NK-92 (cell line): ENCODE measurements at regions not wholly inside any gene's neighbourhood (a gene's known extent, or its start where the extent isn't known, plus 50 kb on each side); places are given as distances from the start of the nearest gene placed in this dataset.

Experiments used
- DNase-seq: peaks from one replicate; lab custom pipeline; 2025; ENCODE audit not compliant: unreplicated experiment; lab: John Stamatoyannopoulos, UW

DNA sequence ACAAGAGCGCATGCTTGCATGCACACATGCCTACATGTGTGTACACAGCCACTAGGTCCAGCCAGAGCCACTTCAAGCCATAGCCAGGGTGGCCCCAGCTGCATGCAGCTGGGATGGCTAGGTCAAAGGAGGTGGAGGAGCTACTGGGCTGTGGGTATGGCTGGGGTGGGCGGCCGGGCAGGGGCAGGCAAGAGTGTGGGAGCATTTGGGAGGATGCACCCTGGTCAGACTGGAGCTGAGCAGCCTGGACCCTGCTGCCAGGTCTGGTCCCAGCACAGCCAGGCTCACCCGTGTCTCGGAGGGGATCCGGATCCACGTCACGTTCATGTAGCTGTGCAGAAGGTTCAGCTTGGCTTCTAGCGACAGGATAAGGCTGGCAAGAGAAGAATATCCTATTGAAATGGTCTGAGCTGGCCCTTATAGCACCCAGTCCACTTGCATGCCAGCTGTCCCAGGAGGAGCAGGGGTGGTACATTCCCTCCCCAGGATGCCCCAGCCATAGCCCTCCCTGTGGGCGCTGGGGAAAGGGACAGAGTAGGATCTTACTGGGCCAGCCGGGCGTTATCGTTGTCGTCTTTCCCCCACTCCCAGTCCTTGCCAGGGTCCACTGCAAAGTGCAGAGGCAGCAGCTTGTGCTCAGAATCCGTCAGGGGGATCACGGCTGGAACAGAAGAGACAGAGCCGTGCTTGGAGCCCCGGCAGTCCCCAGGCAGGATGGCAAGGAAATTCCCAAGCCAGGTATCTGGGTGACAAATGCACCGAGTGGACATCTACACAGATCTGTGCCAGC lies 160.5 kb downstream of the KLF13 start:
- DNase-seq: no peak

DNA sequence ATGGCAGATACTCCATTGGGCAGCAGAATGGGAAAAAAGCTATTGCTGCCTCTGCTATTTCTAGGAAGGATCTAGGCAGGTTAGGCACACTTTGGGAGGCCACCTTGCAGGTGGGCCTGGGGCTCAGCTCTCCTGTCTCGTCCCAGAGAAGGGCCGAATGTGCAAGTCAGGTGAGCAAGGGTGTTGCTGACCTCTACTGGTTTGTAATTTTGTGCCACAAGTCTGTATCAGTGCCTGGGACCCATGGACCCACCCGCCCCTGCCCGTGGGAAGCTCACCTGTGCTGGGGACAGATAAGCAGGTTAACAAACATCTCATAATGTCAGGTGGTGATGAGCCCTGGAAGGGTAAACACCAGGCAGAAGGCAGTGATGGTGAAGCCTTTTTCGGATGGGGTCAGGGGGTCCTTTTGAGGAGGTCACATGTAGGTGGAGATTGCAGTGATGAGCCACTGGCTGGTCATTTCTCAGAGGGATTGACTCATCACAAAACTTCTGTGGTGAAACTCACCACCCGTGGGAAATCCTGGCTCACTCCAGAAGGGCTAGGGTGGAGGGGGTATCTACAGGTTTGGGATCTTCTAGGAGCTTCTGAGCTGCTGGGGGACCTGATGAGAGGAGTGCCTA lies 161.3 kb downstream of the KLF13 start:
- DNase-seq: no peak

DNA sequence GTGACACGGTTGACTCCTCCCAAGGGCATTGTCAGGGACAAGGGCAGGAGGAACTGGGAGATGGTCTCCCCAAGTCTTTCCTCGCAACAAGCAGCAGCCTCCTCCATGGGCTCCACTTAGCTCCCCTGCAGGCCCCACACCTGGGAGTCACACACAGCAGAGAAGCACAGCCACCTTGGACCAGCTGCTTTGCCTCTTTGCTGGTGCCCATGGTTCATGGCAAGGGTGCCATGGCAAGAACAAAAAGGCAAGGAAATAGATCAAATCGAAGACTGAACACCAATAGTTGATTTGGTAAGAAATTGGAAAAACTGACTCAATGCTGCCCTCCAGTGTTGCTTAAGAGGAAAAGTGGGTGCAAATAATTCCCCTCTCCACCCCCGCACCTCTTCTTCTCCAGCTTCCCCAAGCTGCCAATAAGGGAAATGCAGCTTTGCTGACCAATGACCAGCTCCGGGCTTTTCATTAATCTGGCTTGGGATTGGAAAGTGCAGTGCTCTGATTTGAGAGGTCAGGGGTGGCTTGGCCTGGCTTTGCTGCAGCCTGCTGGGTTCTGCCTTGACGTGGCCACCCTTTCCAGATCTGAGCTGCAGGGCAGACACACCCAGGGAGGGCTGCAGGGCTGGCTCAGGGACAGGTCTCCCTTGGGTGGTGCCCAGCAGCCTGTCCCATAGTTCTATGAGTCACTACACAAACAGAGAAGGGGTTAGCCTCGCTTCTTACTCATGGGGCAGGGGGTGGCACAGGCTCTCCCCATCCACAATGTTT lies 162.0 kb downstream of the KLF13 start:
- DNase-seq: no peak

DNA sequence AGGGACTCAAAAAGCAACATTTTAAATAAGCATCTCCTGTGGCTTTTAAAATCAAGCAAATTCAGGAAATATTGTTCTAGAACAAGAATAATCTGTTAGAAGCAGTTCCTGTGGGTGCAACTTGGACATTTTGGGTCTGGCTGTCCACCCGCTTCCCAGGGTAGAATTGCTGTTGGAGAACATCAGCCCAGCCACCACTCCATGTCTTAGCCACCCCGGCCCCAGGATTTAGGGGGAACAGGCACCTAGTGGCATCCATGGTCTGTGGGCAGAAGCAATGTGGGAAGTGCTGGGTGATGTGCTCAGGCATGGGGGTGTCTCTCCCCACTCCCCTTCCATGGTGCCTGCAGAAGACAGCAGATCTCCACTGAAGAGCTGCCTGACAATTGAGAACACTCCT lies 162.6 kb downstream of the KLF13 start:
- no peak for DNase-seq

DNA sequence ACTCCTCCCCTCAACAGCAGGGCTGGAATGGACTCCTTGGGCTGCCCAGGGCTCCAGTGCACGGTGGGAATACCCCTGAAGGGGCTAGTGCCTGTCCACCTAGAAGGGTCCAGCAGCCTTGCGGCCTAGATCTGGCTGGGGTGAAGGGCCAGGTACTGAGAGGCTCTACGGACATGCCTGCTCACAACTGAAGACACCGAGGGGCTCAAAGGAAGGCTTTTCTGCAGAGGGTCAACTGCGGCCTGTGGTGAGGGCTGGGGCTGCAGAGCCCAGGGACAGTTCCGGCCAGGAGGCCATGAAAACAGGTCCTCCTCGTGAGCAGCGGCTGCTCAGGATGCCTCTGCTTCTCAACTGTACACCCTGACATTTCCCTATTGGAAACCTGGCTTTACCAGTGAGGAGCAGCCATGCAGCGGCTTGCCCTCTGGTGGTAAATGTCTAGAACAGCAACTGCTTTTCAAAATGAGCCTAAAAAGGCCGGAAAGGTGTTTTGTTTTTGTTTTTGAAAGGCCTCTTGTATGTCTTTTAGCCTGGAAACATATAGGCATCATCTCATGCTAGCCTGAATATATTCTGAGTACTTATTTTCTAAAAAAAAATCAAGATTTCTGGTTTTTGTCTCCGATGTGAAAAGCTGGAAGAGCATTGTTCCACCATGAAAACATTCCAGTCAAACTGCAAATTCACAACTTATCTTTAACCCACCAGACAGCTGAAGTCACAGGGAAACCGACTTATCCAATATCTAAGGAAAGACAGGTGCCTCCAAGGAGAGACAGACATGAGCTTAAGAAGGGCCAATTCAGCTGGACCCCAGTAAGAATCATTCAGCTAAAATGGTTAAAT lies 163.4 kb downstream of the KLF13 start:
- no peak for DNase-seq

DNA sequence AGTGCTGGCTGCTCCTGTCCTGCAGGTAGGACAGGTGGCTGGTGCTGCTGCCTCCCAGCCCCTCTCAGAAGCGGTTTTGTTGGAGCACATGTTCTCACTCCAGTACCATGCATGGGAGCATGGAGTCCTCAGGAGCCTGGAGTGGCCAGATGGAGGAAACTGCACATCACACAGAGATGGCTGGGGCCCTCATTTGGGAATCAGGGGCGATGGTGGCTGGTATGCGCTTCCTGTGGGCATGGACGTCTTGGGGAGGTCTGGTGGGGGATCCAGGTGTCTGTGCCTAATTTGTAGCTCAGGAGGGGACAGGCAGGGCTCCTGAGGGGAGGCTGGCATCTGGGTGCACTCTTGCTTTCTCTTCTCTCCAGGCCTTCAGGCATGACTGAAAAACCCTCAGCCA lies 168.2 kb downstream of the KLF13 start:
- no peak for DNase-seq

DNA sequence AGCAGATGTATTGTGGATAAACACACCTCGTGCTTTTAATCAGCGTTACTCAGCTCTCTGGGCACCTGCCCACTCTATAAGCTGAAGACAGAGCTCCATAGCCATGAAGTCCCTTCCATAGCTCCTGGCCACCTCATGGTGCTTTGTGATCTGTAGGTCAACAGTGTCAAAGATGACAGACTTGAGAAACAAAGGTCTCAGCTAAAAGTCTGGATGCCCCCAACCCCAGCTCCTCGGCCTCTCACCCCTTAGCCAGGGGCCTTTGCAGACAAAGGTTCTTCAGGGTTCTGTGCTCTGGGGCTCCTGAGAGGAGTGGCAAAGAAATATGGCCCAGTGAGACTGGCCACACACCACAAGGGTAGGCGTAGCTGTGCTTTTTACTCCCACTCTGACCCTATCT lies 168.6 kb downstream of the KLF13 start:
- no peak for DNase-seq

DNA sequence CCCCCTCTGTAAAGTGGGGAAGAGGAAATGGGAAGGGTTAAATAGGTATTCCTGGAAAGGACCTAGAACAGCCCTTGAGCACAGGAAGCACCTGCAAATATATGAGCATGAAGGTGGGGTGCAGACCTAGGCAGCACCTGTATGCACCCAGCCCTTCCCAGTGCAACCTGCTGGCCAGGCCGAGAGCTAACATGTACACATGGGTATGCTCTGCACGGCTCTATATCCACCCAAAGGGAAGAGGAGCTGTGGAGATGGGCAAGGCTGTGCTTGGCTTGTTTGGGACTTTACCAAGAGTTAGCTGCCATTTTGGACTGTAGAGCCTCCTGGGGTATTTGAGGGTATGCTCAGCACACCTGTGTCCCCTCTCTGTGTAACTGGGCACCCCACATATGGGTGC lies 171.2 kb downstream of the KLF13 start:
- no peak for DNase-seq

DNA sequence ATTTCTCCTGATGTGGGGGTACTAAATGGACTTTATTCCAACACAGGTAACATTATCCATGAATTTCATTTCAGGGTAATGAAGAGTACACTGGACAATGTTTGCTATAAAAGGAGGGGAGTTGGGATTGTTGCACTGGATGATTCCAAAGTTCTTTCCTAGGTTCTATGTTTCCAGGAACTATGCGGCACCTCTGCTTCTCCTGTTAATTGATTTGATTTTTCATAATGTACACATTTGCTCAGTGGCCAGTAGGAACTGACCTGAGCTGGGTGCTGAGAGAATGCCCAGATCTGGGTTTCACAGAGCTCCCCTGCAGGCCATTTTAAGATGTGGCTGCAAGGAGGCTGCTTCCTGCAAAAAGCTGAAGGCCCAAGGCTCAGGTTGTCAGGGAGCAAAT lies 171.7 kb downstream of the KLF13 start:
- no peak for DNase-seq

DNA sequence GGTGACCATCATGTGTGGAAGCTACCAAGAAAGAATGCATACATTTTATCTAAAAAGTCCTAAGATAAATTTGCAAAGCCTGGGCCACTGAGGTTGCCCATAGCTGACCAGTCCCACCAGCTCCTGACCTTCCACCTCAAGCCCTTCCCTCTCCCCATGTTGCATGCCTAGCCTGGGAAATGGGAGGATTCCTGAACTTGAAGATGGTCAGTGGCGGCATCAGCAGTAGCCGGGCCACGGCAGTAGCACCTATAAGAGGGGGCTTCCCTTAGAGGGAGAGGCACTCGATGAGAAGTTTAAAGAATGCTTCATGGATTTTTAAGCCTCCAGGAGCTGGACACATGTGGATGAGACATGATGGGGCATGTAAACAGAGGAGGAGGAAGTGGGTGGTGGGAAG lies 172.1 kb downstream of the KLF13 start:
- DNase-seq: no peak

DNA sequence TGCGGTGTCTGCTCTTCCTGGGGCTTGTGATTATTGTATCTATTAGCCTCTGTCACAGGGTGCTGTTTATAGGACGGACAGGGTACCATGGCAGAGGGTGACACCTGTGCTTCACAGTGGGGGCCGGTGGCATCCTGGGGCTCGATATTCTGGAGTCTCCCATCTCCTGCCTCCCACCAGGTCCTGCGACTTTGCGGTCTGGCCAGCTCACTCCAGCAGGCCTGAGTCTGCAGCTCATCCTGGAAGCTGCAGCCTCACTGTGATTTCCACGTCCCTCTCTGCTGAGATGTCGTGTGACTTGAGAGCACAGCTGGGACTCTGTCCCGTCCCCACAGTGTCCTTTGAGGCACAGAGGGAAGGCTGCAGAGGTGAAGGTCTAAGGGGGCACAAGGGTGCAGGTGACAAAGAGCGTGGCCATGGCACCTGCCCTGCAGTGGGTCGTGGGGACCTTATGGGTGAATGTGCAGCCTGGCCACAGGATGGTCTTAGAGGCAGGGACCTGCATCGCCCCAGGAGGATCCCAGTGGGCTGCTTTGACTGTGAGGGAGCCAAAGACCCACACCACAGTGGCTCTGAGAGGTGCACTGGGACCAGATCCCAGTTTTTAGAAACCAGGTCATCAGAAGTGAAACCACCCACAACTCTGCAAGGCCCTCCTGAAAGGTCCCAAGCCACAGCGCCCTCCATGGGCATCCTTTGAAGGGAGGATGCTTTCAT lies 172.8 kb downstream of the KLF13 start:
- DNase-seq: no peak

DNA sequence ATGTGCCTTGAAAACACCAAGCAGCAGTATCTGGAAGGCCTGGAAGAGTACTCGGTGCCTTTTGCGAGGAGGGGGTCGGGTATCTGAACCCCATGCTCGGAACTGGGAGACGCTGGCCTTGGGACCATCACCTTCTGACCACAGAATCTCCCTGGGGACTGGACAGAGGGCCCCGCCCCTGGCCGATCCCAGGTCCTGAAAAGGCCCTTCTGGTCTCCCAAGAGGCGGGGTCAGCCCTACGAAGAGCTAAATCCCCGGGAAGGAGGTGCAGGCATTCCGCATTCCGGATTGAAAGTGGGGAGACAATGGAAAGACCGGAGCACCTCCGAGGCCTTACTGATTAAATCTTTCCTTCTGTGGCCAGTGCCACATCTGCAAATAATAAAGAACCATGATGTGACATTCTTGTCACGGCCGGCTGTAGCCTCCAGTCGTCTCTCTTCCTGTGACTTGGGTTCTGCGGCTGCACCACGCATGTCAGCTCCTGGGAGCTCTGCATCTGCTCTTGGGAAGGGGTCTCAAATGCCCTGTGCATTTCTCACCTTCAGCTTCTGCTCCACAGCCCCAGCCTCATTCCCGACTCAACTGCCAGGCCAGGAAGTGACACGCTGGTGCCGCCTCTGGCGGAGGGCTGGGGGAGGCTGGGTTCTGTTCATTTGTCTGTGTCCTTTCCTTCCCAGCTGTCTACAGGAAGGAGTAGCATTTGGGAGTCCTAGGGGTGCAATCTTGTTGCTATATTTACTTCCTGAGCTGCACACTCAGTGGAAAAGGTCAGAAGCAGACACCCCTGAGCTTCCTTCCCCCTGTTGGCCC lies 173.5 kb downstream of the KLF13 start:
- DNase-seq: no peak

DNA sequence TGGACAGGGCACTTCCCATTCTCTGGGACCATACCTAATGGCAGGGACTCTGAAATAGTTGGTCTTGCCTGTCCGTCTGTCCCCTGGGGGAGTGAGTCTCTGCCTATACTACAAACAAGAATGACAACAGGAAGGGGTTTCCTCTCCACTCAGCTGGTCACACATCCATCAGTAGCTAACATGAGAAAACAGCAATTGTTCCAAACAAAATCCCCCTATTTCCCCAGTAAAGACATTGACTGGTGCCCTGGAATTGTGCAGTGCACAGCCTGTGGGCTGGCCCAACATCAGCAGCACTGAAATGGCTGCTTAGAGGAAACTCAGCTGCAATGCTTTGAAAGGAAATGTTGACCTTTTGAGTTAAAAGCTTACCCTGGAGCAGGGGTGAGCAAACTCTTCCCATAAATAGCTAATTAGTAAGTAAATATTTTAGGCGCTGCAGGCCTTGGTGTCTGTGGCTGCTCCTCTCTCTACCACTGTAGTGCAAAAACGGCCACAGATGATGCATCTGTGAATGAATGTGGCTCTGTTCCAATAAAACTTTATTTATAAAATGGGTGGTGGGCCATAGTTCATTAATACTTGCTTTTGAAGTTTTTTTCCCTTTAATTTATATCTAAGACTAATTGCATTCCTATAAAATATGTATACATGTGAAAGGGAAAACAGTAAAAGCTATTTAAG lies 174.3 kb downstream of the KLF13 start:
- no peak for DNase-seq

DNA sequence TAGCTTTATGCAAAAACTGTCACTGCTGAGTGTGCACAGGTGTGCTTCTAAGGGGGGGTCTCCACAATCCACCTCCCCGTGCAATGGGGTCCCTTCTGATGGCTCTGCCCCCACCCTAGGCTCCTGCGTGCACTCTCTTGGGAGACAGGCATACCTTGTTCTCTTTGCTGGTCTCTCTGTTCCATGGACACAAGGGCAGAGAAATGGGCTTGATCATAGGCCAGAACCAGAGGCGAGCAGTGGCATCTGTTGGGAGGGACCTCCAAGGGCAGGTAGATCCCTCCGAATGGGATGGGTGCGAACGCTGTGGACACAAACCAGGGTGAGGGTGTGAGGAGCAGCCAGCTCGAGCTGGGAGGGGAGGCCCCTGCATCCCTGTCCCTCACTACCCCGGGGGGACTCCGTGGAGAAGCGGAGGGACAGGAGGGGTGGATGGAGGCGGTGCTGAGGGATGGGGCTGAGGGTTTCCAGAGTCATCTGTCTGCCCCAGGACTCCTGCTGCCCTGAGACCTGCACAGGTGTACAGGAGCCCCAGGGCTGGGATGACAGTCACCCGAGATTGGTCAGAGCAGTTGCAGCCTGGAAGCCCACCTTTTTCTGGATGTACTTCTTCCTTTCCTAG lies 175.0 kb downstream of the KLF13 start:
- DNase-seq: no peak

DNA sequence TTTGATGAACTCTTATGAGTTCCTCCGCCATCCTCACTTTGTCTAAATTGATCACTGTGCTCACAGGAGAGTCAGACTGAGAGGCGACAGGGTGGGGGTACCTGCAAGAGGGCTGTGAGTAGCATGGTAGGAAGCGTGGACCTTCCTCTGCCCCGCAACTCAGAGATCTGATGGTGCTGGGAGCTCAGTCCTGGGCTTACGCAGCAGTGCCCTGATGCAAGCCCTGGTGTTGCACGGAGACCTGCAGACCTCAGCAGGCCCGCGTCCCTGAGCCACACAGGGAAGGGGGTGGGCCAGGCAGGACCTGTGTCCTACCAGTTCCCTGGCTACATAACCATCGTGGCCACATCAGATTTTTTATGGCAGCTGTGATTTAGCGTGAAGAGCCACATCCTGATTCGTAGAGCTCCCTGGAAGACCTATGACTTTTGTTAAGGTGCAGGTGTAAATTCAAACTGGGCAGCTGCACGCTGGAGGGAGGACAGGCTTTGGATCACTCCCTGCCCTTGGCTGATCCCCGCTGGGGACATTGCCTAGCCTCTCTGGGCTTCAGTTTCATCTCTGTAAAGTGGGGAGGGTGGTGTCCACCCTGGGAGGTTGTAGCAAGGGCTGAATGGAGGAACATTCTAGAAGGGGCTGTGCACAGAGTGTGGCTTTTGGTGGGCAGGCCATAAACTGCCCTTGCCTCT lies 176.1 kb downstream of the KLF13 start:
- DNase-seq: no peak

DNA sequence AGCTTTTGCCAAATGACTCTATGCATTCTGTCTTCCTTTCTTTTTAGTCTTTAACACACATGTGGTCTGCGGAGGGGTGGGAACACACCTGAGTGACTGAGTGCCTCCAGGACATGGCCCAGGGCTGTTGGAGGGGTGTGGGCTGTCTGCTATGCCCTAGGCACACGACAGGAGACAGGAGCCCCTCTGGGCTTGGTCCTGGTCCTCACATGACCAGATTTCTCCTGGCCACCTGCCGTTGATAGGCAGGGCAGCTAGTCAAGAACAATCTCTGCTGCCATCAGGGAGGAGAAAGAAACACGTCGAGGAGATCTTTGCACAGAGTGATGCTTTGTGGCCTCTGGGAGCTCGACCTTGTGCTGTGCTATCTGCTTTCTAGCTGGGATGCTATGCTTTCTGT lies 176.6 kb downstream of the KLF13 start:
- no peak for DNase-seq

DNA sequence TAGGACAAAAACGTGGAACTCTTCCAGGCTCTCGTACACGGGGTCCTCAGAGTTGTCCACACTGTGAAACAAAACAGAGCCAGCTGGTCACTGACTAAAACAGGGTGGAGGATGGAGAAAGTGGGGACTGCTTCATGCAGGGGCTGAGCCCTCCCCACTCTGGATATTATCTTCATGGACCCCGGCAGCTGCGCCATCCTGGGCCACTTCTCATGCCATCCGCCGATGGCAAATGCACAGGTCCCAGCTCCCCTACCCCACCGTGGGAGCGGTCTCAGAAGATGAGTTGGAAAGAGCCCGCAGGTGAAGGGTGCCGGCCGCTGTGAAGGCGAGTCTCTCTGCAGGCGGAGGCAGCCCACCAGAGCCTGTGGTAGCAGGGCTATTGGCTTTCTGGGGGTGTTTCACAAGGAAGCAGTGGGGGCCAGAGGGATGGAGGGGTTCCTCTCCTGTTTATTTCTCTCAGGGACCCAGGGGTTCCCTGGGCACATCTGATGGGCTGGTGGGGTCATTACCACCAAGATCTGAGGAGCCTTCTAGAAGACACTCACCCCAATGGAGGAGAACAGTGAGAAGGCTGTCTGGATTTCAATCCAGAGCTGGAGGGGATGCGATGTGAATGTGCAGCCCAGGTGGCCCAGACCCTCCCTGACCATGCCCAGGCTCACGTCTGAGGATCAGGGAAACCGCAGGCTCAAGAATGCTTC lies 177.3 kb downstream of the KLF13 start:
- DNase-seq: no peak

DNA sequence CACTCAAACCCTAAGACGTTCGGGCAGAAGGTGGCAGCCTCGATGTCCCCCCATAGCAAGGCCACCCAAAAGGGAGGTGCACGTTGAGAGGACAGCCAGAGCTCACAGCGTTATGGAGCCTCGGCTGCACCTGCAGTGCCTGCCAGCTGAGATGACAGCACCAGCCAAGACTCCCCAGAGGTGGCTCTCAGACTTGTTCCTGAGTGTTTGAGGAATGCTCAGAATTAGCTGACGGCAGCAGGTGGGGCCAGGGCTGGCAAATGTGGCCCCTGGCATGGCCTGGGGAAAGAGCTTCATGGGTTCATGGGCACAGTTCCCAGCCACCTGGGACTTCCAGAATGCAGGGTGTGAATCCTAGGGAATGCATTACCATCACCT lies 177.8 kb downstream of the KLF13 start:
- no peak for DNase-seq
